HCT116 (cell line): ENCODE measurements at regions not wholly inside any gene's neighbourhood (a gene's known extent, or its start where the extent isn't known, plus 50 kb on each side); places are given as distances from the start of the nearest gene placed in this dataset.

Source experiments
- CEBPB ChIP-seq: IDR thresholded peaks from 2 replicates; pipeline ENCODE4 v1.6.1; 2012; ENCODE audit warnings: low read depth
- EGR1 ChIP-seq: IDR thresholded peaks from 2 replicates; pipeline ENCODE4 v1.6.1; 2012; ENCODE audit warnings: low read depth
- EZH2 ChIP-seq: fragments of 200-600 bp; sonication (generic); IDR thresholded peaks from 2 replicates; pipeline ENCODE4 v1.6.1; 2017; ENCODE audit warnings: antibody characterized with exemption, mixed run types
- POLR2A ChIP-seq: IDR thresholded peaks from 2 replicates; pipeline ENCODE4 v1.7.0; 2011; ENCODE audit warnings: borderline replicate concordance; ENCODE audit not compliant: insufficient read depth, insufficient read length; ENCODE audit errors: extremely low read depth
- SIN3A ChIP-seq: IDR thresholded peaks from 2 replicates; pipeline ENCODE4 v1.6.1; 2012; ENCODE audit warnings: low read depth
- ZNF274 ChIP-seq: fragments of 200-500 bp; sonication (Bioruptor generic); IDR thresholded peaks from 2 replicates; pipeline ENCODE4 v1.6.1; 2014; ENCODE audit warnings: mild to moderate bottlenecking, low read depth, low read length, inconsistent platforms
- TF ChIP-seq, protein P1 (sequence below), 3 experiments: fragments of 200-600 bp in 1 of 3; sonication (generic) in 1 of 3; IDR thresholded peaks in 2 of 3; conservative IDR thresholded peaks in 1 of 3; 2 replicates each; pipeline ENCODE4 v1.5.1; 2012 to 2017; ENCODE audit warnings: low read depth in 2 of 3, low read length in 2 of 3, antibody characterized with exemption in 1 of 3, borderline replicate concordance in 1 of 3, control low read depth in 1 of 3, mild to moderate bottlenecking in 1 of 3, mixed read lengths in 1 of 3, mixed run types in 1 of 3, moderate library complexity in 1 of 3; ENCODE audit not compliant: insufficient read depth in 1 of 3
- TF ChIP-seq, protein P2 (sequence below): IDR thresholded peaks from 2 replicates; pipeline ENCODE4 v1.6.1; 2012
- TF ChIP-seq, protein P3 (sequence below): IDR thresholded peaks from 2 replicates; pipeline ENCODE4 v1.6.1; 2012; ENCODE audit warnings: low read depth

DNA sequence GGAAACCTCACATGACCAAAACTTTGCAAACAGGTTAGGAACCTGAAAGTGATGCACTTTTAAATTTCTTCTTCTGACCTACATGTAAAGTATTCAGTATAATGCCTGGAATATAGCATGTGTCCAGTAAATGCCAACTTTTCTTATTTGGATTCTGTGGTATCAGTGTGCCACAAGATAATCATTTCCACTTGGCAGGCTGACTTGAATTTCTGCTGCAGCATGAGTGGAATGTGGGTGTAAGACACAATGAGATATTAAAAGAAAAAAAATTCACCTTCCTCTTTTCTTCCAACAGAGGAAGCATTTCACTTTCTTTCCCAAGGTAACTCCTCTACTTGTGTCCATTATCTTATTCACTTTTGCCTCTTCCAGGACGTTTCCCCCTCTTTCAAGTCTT is 141.9 kb upstream of the PRKD1 start:
- TF ChIP-seq SIN3A (no peak), EZH2 (no peak), POLR2A (no peak), CEBPB (no peak), ZNF274 (no peak), EGR1 (no peak)
- TF ChIP-seq, protein P1, sequence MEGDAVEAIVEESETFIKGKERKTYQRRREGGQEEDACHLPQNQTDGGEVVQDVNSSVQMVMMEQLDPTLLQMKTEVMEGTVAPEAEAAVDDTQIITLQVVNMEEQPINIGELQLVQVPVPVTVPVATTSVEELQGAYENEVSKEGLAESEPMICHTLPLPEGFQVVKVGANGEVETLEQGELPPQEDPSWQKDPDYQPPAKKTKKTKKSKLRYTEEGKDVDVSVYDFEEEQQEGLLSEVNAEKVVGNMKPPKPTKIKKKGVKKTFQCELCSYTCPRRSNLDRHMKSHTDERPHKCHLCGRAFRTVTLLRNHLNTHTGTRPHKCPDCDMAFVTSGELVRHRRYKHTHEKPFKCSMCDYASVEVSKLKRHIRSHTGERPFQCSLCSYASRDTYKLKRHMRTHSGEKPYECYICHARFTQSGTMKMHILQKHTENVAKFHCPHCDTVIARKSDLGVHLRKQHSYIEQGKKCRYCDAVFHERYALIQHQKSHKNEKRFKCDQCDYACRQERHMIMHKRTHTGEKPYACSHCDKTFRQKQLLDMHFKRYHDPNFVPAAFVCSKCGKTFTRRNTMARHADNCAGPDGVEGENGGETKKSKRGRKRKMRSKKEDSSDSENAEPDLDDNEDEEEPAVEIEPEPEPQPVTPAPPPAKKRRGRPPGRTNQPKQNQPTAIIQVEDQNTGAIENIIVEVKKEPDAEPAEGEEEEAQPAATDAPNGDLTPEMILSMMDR (IDR thresholded peaks at IDR 0.05 in 2 of 3, conservative IDR thresholded peaks at IDR 0.05 in 1 of 3; ENCODE audit: borderline replicate concordance in 1 of 3, insufficient read depth in 1 of 3, low read depth in 2 of 3, low read length in 2 of 3), result no peak
- TF ChIP-seq, protein P2, sequence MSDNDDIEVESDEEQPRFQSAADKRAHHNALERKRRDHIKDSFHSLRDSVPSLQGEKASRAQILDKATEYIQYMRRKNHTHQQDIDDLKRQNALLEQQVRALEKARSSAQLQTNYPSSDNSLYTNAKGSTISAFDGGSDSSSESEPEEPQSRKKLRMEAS, result no peak
- TF ChIP-seq, protein P3, sequence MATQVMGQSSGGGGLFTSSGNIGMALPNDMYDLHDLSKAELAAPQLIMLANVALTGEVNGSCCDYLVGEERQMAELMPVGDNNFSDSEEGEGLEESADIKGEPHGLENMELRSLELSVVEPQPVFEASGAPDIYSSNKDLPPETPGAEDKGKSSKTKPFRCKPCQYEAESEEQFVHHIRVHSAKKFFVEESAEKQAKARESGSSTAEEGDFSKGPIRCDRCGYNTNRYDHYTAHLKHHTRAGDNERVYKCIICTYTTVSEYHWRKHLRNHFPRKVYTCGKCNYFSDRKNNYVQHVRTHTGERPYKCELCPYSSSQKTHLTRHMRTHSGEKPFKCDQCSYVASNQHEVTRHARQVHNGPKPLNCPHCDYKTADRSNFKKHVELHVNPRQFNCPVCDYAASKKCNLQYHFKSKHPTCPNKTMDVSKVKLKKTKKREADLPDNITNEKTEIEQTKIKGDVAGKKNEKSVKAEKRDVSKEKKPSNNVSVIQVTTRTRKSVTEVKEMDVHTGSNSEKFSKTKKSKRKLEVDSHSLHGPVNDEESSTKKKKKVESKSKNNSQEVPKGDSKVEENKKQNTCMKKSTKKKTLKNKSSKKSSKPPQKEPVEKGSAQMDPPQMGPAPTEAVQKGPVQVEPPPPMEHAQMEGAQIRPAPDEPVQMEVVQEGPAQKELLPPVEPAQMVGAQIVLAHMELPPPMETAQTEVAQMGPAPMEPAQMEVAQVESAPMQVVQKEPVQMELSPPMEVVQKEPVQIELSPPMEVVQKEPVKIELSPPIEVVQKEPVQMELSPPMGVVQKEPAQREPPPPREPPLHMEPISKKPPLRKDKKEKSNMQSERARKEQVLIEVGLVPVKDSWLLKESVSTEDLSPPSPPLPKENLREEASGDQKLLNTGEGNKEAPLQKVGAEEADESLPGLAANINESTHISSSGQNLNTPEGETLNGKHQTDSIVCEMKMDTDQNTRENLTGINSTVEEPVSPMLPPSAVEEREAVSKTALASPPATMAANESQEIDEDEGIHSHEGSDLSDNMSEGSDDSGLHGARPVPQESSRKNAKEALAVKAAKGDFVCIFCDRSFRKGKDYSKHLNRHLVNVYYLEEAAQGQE, result no peak
